ENCODE measurements at regions not wholly inside any gene's neighbourhood (a gene's known extent, or its start where the extent isn't known, plus 50 kb on each side); places are given as distances from the start of the nearest gene placed in this dataset.

DNA sequence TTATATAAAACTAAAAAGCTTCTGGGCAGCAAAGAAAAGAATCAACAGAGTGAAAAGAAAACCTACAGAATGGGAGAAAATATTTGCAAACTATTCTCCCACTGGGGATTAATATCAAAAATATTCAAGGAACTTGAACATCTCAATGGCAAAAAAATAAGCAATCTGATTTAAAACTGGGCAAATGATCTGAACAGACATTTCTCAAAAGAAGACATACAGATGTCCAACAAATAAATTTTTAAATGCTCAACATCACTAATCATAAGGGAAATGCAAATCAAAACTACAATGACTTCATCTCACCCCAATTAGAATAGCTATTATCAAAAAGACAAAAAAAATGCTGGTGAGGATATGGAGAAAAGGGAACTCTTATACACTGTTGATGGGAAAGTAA lies 57.2 kb upstream of the SSBP2 start:
- Mint-ChIP-seq H3K27ac (no peak overlapping the region), H3K27me3 (ENCODE audit: insufficient read depth, low read depth, poor library complexity) (no peaks in the 10 kb centered on the region), H3K9me3 (peaks cover 17% of the 10 kb centered on the region), H3K4me1 (no peaks in the 10 kb centered on the region), H3K4me3 (no peak overlapping the region), H3K36me3 (ENCODE audit: low read depth) (peaks cover 9% of the 10 kb centered on the region; the same call in 2 of the 3 replicates)
- H3F3A ChIP-seq (replicated peaks; ENCODE audit: low read depth) = no peaks in the 10 kb centered on the region
- H3K9me2 ChIP-seq (ENCODE audit: insufficient read depth) = no peaks in the 10 kb centered on the region
- no peak overlapping the region for H2AFZ ChIP-seq
- no peak for DNase-seq (ENCODE audit: low spot score)
- no peak overlapping the region for H3K27ac ChIP-seq (ENCODE audit: low read depth)
- no peak for ATAC-seq
- no peaks in the 10 kb centered on the region for H3K36me3 ChIP-seq (ENCODE audit: insufficient read depth)
- H3K4me2 ChIP-seq = no peak overlapping the region
- no peaks in the 10 kb centered on the region for H3K79me2 ChIP-seq (replicated peaks; ENCODE audit: insufficient read depth)
- no peak for TF ChIP-seq EZH2phosphoT487 (IDR thresholded peaks at IDR 0.05; ENCODE audit: unreplicated experiment)
- no peak for TF ChIP-seq CREB1 (CRISPR knock-in tag; IDR thresholded peaks at IDR 0.05; ENCODE audit: low read depth)
- TF ChIP-seq ZNF331 (CRISPR knock-in tag; IDR thresholded peaks at IDR 0.05; ENCODE audit: low read depth) = no peak
- TF ChIP-seq ZNF462 (CRISPR knock-in tag; IDR thresholded peaks at IDR 0.05) = no peak
- no peak for TF ChIP-seq EZH2 (IDR thresholded peaks at IDR 0.05; ENCODE audit: low read depth, unreplicated experiment)
- TF ChIP-seq ZNF114 (CRISPR knock-in tag; IDR thresholded peaks at IDR 0.05) = no peak
- TF ChIP-seq, protein P1, sequence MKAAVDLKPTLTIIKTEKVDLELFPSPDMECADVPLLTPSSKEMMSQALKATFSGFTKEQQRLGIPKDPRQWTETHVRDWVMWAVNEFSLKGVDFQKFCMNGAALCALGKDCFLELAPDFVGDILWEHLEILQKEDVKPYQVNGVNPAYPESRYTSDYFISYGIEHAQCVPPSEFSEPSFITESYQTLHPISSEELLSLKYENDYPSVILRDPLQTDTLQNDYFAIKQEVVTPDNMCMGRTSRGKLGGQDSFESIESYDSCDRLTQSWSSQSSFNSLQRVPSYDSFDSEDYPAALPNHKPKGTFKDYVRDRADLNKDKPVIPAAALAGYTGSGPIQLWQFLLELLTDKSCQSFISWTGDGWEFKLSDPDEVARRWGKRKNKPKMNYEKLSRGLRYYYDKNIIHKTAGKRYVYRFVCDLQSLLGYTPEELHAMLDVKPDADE (IDR thresholded peaks at IDR 0.05) = no peak
- TF ChIP-seq, protein P2, sequence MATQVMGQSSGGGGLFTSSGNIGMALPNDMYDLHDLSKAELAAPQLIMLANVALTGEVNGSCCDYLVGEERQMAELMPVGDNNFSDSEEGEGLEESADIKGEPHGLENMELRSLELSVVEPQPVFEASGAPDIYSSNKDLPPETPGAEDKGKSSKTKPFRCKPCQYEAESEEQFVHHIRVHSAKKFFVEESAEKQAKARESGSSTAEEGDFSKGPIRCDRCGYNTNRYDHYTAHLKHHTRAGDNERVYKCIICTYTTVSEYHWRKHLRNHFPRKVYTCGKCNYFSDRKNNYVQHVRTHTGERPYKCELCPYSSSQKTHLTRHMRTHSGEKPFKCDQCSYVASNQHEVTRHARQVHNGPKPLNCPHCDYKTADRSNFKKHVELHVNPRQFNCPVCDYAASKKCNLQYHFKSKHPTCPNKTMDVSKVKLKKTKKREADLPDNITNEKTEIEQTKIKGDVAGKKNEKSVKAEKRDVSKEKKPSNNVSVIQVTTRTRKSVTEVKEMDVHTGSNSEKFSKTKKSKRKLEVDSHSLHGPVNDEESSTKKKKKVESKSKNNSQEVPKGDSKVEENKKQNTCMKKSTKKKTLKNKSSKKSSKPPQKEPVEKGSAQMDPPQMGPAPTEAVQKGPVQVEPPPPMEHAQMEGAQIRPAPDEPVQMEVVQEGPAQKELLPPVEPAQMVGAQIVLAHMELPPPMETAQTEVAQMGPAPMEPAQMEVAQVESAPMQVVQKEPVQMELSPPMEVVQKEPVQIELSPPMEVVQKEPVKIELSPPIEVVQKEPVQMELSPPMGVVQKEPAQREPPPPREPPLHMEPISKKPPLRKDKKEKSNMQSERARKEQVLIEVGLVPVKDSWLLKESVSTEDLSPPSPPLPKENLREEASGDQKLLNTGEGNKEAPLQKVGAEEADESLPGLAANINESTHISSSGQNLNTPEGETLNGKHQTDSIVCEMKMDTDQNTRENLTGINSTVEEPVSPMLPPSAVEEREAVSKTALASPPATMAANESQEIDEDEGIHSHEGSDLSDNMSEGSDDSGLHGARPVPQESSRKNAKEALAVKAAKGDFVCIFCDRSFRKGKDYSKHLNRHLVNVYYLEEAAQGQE (IDR thresholded peaks at IDR 0.05; ENCODE audit: unreplicated experiment) = no peak
- TF ChIP-seq NANOG (IDR thresholded peaks at IDR 0.05; ENCODE audit: borderline replicate concordance) = no peak
- no peak for TF ChIP-seq JUNB (IDR thresholded peaks at IDR 0.05; ENCODE audit: unreplicated experiment)
- TF ChIP-seq STAT1 (IDR thresholded peaks at IDR 0.05; ENCODE audit: unreplicated experiment) = no peak
- TF ChIP-seq POLR2AphosphoS5 (IDR thresholded peaks at IDR 0.05; ENCODE audit: low read depth) = no peak
- TF ChIP-seq CTCF (conservative IDR thresholded peaks at IDR 0.05; ENCODE audit: low read depth in 2 of 2) = no peak
- no peaks in the 10 kb centered on the region for H3K27me3 ChIP-seq (ENCODE audit: insufficient read depth)
- H3K4me3 ChIP-seq = no peak overlapping the region
- H3K4me1 ChIP-seq (ENCODE audit: insufficient read depth) = no peaks in the 10 kb centered on the region
- H4K20me1 ChIP-seq (replicated peaks; ENCODE audit: insufficient read depth) = no peaks in the 10 kb centered on the region

Data from GM23338 (cell line).